Caco-2 (cell line): ENCODE measurements at regions not wholly inside any gene's neighbourhood (a gene's known extent, or its start where the extent isn't known, plus 50 kb on each side); places are given as distances from the start of the nearest gene placed in this dataset.

Experiments used
- BruUV-seq: library from RNA; stranded (reverse); fragments of 400-500 nt; replicated peaks from 2 replicates; lab custom pipeline; 2021; lab: Mats Ljungman, UMichigan
- CTCF ChIA-PET: fragments of 300-600 bp; sonication (Branson Sonifier 250); formaldehyde crosslinking; loops from one replicate; lab custom pipeline; 2022; ENCODE audit warnings: antibody characterized with exemption; lab: Charles Lee
- POLR2A ChIA-PET: fragments of 300-600 bp; sonication (Branson Sonifier 250); formaldehyde crosslinking; loops from one replicate; lab custom pipeline; 2022; ENCODE audit warnings: antibody characterized with exemption; lab: Charles Lee
- DNase-seq, 2 experiments: peaks; one replicate each; pipeline versions ENCODE4 v3.0.0 to v3.0.0-alpha.2; 2020 to 2022
- H3K27me3 ChIP-seq: replicated peaks from 2 replicates; pipeline ENCODE4 v1.6.0; 2011; ENCODE audit warnings: low read length; ENCODE audit not compliant: control insufficient read depth, insufficient read depth
- H3K36me3 ChIP-seq: 2 replicates; pipeline ENCODE4 v1.5.1; 2011; ENCODE audit warnings: low read length; ENCODE audit not compliant: control insufficient read depth, insufficient read depth
- H3K4me1 ChIP-seq: fragments of 250-450 bp; sonication (Bioruptor Pico); 2 replicates; pipeline ENCODE4 v1.5.1; 2020; ENCODE audit warnings: mild to moderate bottlenecking
- H3K4me3 ChIP-seq: 2 replicates; pipeline ENCODE4 v1.5.1; 2011; ENCODE audit warnings: low read depth, mild to moderate bottlenecking, control low read depth, low read length
- H3K9me3 ChIP-seq: fragments of 250-450 bp; sonication (Bioruptor Pico); 2 replicates; pipeline ENCODE4 v1.5.1; 2020; ENCODE audit warnings: mild to moderate bottlenecking, moderate library complexity
- H3K27ac Mint-ChIP-seq: one replicate; pipeline ENCODE4 v1.8.0; 2022; ENCODE audit warnings: mixed read lengths; ENCODE audit not compliant: unreplicated experiment
- H3K27me3 Mint-ChIP-seq: one replicate; pipeline ENCODE4 v1.8.0; 2022; ENCODE audit warnings: mixed read lengths; ENCODE audit not compliant: insufficient read depth, unreplicated experiment
- H3K36me3 Mint-ChIP-seq: one replicate; pipeline ENCODE4 v1.8.0; 2022; ENCODE audit warnings: mild to moderate bottlenecking, mixed read lengths; ENCODE audit not compliant: insufficient read depth, unreplicated experiment
- H3K4me1 Mint-ChIP-seq: one replicate; pipeline ENCODE4 v1.8.0; 2022; ENCODE audit warnings: low read depth, mixed read lengths; ENCODE audit not compliant: unreplicated experiment
- H3K4me3 Mint-ChIP-seq: one replicate; pipeline ENCODE4 v1.8.0; 2022; ENCODE audit warnings: mild to moderate bottlenecking, moderate library complexity, mixed read lengths; ENCODE audit not compliant: unreplicated experiment
- H3K9me3 Mint-ChIP-seq: one replicate; pipeline ENCODE4 v1.8.0; 2022; ENCODE audit warnings: mixed read lengths; ENCODE audit not compliant: unreplicated experiment
- CTCF ChIP-seq, 2 experiments: fragments of 200-600 bp in 1 of 2; IDR thresholded peaks; 1 replicate in 1 of 2; 2 replicates in 1 of 2; pipeline versions ENCODE4 v1.5.1 to v1.8.0; 2011 to 2022; ENCODE audit warnings: antibody characterized with exemption in 1 of 2, control low read depth in 1 of 2, inconsistent platforms in 1 of 2, low read depth in 1 of 2, low read length in 1 of 2, mild to moderate bottlenecking in 1 of 2, moderate library complexity in 1 of 2; ENCODE audit not compliant: insufficient read depth in 1 of 2, severe bottlenecking in 1 of 2, unreplicated experiment in 1 of 2
- intact Hi-C: fragments of 100-400 bp; cut with micrococcal nuclease; formaldehyde crosslinking; loops from one replicate; pipeline ENCODE4 v1.10.0; 2022; ENCODE audit not compliant: unreplicated experiment

GRCh38 chr11:10998674-10999073 lies 140.8 kb upstream of the ZBED5 start:
- no peak for TF ChIP-seq CTCF (IDR thresholded peaks at IDR 0.05; ENCODE audit: insufficient read depth in 1 of 2, low read depth in 1 of 2, low read length in 1 of 2, severe bottlenecking in 1 of 2, unreplicated experiment in 1 of 2)
- ChIA-PET CTCF (no interaction called here), POLR2A (no interaction called here)
- H3K4me3 Mint-ChIP-seq, result no peak overlapping the region
- no peak for DNase-seq
- no peaks in the 10 kb centered on the region for H3K27me3 Mint-ChIP-seq
- H3K36me3 Mint-ChIP-seq, result no peaks in the 10 kb centered on the region
- no TSS peak for BruUV-seq
- H3K27ac Mint-ChIP-seq, result no peak overlapping the region
- no peaks in the 10 kb centered on the region for H3K9me3 ChIP-seq
- no peaks in the 10 kb centered on the region for H3K27me3 ChIP-seq
- H3K4me1 Mint-ChIP-seq, result no peaks in the 10 kb centered on the region
- no peaks in the 10 kb centered on the region for H3K9me3 Mint-ChIP-seq
- H3K36me3 ChIP-seq, result no peaks in the 10 kb centered on the region
- H3K4me1 ChIP-seq, result no peaks in the 10 kb centered on the region
- no peak overlapping the region for H3K4me3 ChIP-seq
- intact Hi-C loops, result no loop called here

- TF ChIP-seq CTCF (IDR thresholded peaks at IDR 0.05; ENCODE audit: insufficient read depth in 1 of 2, low read depth in 1 of 2, low read length in 1 of 2, severe bottlenecking in 1 of 2, unreplicated experiment in 1 of 2), result no peak
- H3K36me3 ChIP-seq, result no peaks in the 10 kb centered on the region
- no peaks in the 10 kb centered on the region for H3K9me3 Mint-ChIP-seq
- CTCF ChIA-PET, result no interaction called here
- H3K4me3 ChIP-seq, result no peak overlapping the region
- H3K9me3 ChIP-seq, result no peaks in the 10 kb centered on the region
- H3K27me3 ChIP-seq, result no peaks in the 10 kb centered on the region
- BruUV-seq, result no TSS peak
- POLR2A ChIA-PET, result no interaction called here
- H3K4me1 Mint-ChIP-seq, result no peaks in the 10 kb centered on the region
- intact Hi-C loops, result no loop called here
- no peak overlapping the region for H3K4me3 Mint-ChIP-seq
- no peaks in the 10 kb centered on the region for H3K4me1 ChIP-seq
- no peaks in the 10 kb centered on the region for H3K36me3 Mint-ChIP-seq
- H3K27ac Mint-ChIP-seq, result no peak overlapping the region
- H3K27me3 Mint-ChIP-seq, result no peaks in the 10 kb centered on the region
- DNase-seq, result no peak
Measured at GRCh38 chr11:10996678-10997077, 138.8 kb upstream of the ZBED5 start.

- intact Hi-C loops, result no loop called here
- CTCF ChIA-PET, result no interaction called here
- no TSS peak for BruUV-seq
- Histone ChIP-seq H3K4me1 (peaks cover 9% of the 10 kb centered on the region), H3K4me3 (no peak overlapping the region), H3K36me3 (no peaks in the 10 kb centered on the region), H3K9me3 (no peaks in the 10 kb centered on the region), H3K27me3 (no peaks in the 10 kb centered on the region)
- Mint-ChIP-seq H3K27ac (no peak overlapping the region), H3K9me3 (no peaks in the 10 kb centered on the region), H3K36me3 (no peaks in the 10 kb centered on the region), H3K27me3 (no peaks in the 10 kb centered on the region), H3K4me3 (no peak overlapping the region), H3K4me1 (peaks cover 8% of the 10 kb centered on the region)
- no peak for TF ChIP-seq CTCF (IDR thresholded peaks at IDR 0.05; ENCODE audit: insufficient read depth in 1 of 2, low read depth in 1 of 2, low read length in 1 of 2, severe bottlenecking in 1 of 2, unreplicated experiment in 1 of 2)
- POLR2A ChIA-PET, result interaction anchor here (0.6 kb wide), 1 partner anchor 26 kb away, joined by 3 read pairs; no protein-coding TSS in a partner anchor
- no peak for DNase-seq
Measured at GRCh38 chr11:10993640-10994039, 135.8 kb upstream of the ZBED5 start.
